Fibroblast of skin of abdomen (primary cell): ENCODE measurements at regions not wholly inside any gene's neighbourhood (a gene's known extent, or its start where the extent isn't known, plus 50 kb on each side); places are given as distances from the start of the nearest gene placed in this dataset.

Experiments
- DNase-seq: peaks from one replicate; pipeline ENCODE4 v3.0.0-alpha.2; 2013

DNA sequence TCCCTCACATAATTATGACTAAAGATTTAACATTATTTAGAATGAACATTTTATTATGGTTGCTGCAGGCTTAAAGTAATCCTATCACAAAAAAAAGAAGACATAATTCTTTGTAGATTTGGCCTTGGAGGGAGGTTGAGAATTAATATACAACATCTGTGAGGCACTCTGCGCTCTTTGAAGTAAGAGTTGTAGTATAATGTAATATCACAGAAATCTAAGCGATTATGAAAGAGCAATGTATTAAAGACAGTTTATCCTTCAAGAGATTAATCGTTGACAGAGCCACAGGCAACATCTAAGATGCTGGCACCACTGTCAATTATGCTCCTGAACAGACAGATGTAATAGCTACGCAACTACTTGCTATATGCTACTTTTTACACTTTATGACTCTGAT, 946.8 kb downstream of the GRIK2 start:
- DNase-seq, result no peak

DNA sequence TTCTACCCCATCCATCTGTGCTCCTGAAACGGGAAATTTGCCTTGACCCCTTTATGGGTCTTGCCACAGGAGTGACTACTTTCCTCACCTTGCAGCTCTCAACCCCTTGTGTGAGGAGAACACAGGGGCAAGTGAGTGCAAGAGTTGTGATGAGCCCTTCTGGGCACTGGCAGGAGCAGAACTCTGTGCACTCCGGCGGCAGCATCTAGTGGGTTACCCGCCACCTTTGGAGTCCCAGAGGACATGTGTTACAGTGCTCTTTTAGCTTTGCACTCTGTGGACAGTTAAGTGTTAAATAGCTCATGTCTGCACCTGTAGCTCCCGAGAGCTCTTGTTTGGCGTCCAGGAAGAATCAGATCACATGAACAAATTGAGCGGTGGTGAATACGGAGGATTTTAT, 940.2 kb downstream of the GRIK2 start:
- no peak for DNase-seq

DNA sequence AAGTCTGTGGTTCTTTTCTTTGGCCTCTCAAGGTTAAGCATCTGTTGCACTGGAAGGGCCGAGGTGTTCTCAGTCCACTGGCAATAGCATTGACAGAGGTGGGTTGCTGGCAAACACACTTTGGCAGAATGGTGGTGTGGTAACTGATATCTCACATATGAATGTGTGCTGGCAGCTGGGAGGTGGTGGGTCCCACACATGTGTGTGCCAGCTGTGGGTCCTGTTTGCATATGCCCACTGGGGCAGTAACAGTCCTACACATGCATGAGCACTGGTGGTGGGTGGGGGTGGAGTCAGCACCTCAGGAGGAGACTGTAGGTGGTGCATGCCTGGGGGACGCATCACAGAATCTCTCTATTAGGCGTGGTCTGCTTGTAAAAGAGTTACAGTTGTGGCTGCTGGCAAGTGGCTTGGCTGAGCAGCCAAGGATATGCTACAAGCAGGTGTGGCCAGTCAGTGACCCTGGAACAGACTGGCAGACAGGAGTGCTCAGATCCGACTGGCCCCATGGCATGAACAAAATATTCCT, 934.3 kb downstream of the GRIK2 start:
- no peak for DNase-seq

DNA sequence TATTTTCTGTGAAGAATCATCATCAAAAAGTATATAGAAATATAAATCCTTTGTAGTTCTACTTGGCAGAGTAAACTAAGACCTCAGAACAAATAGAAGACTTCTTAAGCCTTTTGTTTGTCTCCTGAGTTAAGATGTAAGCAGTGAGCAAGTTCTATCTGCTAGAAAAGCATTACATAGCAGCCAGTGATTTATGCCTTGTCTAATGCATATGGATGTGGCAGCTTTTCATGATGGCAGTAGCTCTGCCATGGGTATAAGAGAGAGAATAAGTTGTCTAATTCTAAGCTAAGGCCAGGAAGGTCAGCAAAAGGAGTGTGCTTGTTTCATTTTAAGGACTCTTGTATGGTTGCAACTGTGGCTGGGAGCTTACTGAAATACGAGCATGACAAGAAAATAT, 920.2 kb downstream of the GRIK2 start:
- no peak for DNase-seq

- DNase-seq, result no peak
Measured at GRCh38 chr6:102309700-102310099, 916.2 kb downstream of the GRIK2 start.

- DNase-seq, result no peak
Measured at GRCh38 chr6:102300350-102300749, 906.8 kb downstream of the GRIK2 start.

GRCh38 chr6:102298051-102298450, 904.5 kb downstream of the GRIK2 start:
- no peak for DNase-seq
